ENCODE measurements at regions not wholly inside any gene's neighbourhood (a gene's known extent, or its start where the extent isn't known, plus 50 kb on each side); places are given as distances from the start of the nearest gene placed in this dataset.
A peak's percentile ranks its signal among the peaks of the same experiment; 100 is the strongest.
"Not testable (repeated sequence)": the region's sequence is repeated elsewhere in the genome, so short reads cannot be mapped to it uniquely, and the experiment has no call there.

DNA sequence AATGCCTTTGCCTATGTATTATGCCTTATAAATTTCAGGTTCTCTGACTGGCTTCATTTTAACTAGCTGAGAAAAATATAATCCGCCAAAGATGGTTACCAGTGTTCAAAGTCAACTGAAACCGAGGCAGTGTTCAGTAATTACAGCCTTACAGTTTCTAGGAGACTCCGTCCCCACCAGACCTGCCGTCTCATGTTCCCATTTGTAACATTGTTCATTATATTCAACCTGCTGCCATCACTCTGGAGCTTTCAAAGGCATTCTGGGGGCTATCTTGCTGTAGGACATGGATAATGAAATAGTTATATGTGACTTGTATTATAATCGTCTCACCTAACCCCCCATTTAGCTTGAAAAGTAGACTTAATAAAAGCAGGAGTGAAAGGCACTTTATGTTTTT is 302.5 kb downstream of the RWDD3 start:
- DNase-seq = peak; percentile 52

DNA sequence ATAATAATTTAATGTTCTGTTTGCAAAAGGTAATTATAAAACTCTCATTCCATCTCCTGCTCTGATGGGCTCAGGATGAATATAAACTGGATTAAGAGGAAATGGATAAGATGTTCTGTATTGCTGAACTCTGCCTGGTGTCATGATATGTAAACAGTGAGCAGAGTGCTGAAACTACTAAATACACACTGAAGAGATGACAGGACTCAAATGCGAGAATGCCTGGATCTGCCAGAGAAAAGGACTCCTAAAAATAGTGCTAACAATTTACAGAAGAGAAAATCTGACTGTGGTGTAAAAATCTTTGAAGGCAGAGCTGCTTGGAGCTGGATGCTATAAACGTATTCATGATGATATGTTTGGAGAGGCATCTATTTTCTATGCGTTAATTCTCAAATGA is 303.2 kb downstream of the RWDD3 start:
- no peak for DNase-seq

DNA sequence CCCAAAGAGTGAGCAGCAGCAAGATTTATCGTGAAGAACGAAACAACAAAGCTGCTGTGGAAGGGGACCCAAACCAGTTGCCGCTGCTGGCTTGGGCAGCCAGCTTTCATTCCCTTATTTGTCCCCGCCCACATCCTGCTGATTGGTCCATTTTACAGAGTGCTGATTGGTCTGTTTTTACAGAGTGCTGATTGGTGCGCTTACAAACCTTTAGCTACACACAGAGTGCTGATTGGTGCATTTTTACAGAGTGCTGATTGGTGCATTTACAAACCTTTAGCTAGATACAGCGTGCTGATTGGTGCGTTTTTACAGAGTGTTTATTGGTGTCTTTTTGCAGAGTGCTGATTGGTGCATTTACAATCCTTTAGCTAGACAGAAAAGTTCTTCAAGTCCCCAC is 304.2 kb downstream of the RWDD3 start:
- not testable (repeated sequence) for DNase-seq

DNA sequence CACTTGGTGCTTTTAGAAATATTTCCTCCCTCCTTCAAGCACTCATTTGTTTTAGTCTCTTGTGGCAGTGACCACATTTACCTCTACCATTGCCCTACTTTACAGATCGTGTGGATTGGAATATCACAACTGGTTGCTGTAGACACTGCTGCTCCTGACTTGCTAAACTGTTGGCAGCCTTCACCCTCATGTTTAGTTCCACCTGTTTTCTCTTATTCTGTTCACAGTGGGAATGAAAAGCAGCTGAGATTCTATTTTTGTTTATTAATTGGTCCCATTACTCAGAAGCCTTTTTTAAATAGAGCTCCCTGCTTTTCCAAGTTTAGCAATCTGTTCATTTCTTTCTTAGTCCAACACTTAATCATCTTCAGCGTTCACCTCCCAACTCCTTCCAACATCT is 308.9 kb downstream of the RWDD3 start:
- DNase-seq = no peak

DNA sequence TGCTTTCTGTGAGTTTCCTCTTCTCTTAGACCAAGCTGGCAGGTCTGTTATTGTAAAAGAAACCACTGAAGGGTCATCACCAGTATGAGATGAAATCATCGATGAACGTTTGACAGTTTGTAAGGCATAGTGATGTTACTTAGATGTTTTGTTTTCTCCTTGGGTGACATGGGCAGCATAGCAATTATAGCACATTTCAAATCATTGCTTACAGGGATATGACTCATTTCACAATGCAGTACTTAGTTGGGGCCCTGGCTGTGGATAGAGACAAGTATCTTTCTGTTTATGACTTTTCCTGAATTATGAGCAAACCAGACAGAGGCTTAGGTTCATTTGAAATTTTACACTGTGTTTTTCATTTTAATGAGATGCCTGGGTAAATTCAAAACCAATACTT is 313.0 kb downstream of the RWDD3 start:
- DNase-seq = peak; percentile 82

DNA sequence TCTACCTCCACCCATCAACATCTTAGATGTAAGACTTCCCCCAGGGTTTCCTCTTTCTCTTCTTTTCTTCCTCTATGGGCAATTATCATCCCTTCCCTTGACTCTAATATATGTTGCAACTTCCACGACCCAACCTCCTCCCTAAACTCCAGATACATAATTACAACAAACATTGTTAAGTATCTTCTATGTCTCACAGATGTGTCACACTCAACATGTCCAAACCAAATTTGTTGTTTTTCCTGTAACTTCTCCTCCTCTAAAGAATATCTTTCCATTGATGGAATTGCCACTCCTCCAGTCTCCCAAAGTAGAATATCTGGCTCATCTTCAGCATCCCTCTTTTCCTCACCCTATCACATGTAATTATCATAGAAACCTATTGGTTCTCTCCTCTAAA is 314.2 kb downstream of the RWDD3 start:
- no peak for DNase-seq

DNA sequence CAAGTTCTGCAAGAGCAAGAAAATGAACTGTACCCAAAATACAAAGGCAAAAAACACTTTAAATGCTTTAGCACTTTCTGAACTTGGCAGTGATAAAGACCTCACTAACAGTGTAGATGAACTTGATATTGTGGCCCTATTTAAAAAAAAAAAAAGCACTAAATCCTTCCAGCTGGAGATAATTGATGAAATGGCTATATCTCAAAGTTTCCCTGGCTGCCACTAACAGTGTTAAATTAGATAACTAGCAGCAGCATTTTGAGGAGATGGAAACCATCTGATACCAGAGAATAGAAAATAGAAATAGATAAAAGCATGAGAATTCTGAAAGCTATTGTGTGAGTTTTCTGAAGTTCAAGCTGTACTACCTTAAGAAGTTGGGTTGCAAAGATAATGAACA is 317.2 kb downstream of the RWDD3 start:
- no peak for DNase-seq

DNA sequence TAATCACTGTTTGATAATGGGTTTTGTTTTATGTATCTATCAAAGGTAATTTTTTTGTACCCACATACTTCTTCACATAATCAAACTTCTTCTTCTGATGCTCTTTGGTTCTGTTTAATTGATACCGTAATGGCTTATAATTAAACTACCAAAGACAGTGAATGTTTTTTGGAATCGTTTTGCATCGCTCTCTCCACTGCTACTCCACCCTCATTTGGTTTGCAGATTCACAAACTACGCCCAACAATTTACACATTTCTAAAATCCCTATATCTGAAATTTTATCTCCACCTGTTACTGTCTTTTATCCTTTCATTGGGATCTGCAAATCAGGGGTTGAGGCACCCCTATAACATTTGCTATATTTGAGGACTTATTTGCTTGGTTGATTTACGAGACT is 319.6 kb downstream of the RWDD3 start:
- no peak for DNase-seq

DNA sequence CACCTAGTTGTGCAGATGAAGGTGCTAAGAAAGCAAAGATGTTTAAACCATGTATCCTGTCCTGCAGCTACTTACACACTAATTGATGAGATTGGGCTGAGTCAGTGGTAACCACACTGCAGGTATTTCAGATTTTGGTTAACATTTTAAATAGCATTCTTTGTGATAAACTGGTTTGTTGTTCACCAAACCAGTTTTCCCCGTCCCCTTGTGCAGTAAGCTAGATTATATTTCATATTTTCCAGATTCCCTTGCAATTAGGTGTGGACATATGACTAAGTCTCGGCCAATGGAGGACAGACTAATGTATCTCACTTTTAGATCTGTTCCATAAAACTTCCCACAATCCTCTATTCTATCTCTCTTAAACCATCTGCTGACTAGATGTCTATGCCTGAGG is 320.4 kb downstream of the RWDD3 start:
- DNase-seq = no peak

DNA sequence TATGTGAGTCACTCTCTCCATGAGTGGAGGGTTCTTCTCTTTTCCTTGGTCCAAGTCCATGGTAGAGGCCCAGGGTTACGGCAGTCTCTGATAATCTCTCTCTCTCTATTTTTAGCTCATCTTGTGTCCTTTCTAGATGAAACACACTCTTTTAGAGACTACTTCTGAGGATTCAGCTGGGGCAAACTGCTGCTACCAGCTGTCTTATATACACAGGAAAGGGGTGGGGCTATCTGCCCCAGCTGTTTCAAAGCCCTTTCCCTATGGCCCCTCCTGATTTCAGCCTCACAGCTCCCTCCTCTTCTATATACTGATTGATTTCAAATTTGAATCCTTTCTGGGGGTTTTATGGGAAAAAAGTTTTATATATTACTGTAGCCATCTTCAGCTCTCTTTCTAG is 324.8 kb downstream of the RWDD3 start:
- DNase-seq = no peak

DNA sequence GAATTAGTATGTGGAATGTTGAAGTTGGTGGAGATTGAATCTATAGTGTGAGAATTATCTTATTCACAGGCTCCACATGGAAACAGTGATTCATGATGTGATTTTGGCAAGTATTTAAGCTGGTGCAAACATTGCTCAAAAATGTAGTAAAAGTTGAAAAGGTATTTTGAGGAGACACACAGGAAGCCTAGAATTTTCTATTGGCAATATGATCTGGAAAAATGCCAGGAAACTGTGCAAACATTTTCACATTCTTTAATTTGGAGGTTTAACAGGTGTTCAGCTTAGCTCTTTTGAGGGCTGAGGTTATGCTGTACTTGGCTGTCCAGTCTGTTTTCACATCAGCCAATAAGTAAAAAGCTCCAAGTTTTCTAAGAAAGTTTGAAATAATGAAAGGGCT is 327.3 kb downstream of the RWDD3 start:
- peak; percentile 69 for DNase-seq

DNA sequence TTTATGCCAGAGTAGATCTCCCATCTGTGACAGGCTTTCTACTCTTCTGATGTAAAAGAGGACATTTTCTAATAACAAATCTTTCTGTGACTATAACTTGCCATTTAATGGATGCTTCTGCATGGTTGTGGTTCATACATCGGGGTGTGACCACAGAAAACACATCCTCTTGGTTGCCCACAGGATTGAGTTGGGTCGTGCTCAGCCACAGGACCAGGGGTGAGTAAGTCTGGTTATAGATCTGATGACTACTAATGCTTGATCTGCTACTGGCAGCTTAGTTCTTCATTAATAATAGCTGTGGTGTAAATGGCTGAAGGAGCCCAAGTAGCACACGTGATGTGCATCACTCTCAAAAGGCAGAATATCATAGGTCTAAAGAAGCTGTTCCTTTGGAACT is 328.2 kb downstream of the RWDD3 start:
- DNase-seq = no peak

DNA sequence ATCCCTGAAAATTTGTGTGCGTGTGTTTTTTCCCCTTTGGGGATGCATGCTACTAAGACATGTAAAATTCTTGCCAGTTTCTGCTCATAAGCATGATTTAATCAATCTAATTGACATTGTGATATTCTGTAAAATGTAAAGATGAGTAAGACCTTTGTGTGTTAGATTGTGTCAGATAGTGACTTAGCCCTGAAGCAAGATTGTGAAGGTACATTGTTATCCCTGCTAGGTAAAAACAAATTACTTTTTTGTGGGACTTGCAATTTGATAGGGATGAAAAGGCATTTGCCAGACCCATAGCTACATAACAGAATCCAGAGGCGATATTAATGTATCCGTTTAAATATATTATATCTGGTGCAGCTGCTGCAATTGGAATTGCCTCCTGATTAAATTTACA is 338.0 kb downstream of the RWDD3 start:
- no peak for DNase-seq

DNA sequence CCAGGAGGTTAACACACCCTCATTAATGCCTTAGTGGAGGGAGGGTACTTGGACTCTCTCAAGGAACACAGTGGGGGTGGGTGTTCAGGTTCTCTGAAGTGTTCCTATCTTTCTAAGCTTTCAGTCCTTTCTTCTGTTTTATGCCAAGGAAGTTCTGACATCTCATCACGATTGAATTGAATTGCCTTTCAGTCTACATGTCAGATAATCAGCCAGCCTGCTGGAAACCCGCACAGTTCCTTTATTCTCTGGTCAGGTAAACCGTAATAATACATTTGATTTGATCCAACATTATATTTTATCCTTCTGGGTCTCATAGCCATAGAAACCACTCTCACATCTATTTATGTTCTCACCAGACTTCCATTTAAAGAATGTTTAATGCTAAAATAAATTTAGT is 339.0 kb downstream of the RWDD3 start:
- DNase-seq = no peak

DNA sequence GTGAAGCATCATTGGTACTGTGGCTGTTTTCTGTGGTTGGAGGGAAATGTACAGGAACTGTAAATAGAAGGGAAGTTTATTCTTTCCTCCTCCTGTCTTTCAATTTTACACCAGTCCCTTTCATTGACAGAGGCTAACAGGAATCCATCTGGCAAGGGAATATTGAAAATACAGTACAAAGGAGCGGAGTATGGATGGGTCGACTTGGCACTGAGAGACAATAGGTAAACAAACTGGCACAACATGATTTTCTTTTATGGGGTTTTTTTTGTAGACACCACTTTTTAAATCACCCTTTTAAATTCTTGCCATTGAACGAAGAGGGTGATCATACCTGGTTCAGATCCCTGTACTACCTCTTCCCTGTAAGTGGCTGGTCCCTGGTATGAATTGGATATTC is 341.3 kb downstream of the RWDD3 start:
- DNase-seq = no peak

DNA sequence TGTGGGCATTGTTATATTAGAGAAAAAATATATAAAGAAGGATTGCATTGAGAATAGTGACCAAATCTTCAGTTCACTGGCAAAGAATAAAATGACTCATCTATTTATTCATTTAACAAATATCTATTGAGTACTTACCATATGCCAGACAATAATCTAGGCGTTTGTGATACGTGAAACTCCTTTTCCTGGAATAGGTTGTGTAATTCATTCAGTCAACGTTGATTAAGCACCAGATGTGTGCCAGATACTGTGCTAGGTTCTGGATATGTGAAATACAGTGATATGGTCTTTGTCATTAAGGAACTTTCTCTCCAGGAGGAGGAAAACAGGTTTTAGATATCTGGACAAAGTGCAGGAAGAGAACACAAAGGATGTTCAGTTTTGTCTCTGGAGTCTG is 344.5 kb downstream of the RWDD3 start:
- DNase-seq = peak; percentile 27

DNA sequence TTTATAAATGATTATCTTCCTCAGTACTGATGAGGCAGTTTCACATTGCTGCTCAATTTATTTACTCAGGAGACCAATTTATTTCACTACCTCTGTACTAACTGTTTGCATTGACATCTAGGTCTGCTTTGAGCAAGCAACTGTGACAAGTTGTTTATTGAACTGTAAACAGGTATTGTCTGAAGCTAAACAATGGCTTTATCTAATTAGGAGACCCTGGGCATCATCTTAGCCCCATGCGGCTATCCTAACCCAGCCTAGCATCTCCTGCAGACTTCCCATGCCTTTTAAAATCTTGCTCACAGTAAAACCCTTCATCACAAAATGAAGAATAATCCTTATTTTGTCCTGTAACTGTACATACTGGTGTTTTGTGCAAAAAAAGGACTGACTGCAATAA is 348.2 kb downstream of the RWDD3 start:
- DNase-seq = peak; percentile 43

DNA sequence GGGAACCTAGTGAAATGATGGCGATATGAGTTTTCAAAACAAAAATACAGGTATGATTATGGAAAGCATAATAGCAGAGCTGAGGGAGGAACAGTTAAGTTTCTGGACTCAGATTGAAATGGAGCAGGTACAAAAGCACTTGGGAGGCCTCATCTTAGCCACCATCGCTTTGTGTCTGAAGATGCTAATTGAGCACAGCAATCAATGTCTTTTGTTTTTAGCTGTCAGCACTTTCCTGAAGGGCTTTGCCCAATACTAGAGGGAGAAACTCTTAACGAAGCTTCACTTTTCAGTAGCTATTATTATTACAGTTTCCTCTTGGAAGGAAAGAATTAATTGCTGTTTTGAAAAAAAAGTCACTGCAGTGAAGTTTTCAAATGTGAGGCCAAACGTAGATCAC is 348.7 kb downstream of the RWDD3 start:
- DNase-seq = no peak

DNA sequence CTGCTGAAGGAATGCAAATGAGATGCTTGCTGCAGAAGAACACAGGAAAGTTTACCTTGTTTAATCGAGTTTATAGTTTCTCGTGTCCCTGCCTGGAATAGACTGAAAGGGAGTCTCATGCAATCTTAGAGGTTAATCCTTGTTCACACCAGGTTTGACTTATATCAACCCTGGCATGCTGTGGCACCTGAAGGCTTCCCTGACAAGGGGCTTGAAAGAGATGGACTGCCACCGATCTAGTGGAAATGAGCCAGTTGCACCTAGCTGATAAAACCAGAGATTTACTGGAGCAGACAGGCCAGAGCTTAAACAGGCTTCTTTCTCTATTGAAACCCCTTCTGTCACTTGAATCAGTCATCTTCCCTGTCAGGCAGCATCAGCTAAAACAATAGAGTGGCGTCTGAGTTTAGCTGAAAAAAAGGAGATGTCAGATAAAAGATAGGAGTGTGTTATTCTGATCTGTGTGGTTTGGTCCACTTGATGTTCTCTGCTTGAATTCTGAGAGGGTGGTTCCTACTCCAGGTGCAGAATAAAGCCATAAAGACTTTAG is 349.7 kb downstream of the RWDD3 start:
- DNase-seq = no peak

DNA sequence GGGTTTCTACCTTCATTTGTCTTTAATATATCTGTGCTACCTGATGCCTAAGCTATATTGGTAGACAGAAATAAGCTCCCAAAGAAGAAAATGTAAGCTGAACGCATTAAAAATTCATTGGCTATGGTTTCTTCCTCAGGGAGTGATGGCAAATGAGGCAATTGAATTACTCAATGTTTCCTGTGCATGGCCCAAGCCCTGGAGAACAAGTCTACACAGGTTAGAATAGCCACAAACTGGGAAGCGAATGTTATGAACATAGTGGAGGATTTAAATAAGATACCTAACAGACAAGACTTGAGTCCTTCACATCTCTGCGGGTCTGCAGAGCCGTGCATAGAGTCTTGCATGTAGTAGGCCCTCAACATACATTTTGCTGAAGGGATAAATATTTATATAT is 350.3 kb downstream of the RWDD3 start:
- DNase-seq = no peak

DNA sequence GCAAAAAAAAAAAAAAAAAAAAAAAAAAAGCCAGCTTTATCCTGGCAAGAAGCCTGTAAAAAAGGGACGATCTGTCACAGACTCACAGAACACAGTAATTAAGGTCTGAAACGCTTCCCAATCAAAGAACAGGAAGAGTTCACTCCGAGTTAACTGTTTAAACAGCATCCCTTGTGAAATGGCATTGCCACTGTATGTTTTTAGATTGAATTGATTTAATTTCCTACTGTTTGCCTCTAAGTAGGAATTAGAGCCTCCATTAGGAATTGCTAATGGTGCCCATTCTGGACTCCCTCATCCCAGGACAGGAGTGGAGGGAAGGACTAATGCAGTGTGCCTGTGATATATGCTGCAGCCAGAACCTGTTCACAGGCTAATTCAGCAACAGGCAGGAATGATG is 370.8 kb downstream of the RWDD3 start:
- peak; percentile 88 for DNase-seq

DNA sequence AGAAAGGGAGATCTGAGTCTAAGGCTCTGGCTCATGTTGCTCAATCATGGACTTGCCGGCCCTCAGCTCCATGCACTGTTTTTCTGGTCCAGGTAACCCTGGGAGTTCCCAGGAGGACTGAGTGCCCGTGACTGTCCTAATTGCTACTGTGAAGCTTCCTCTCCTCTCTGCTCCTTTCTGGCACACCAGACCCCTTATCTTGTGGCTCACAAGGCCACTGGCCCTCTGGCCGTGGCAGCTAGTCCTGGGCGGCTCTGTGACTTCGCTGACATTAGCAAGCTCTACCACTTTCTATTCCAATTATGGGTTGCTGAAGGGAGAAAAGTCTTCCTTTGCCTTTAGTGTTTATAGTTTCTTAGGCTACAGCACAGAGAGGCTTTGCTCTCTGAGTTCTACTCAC is 380.2 kb downstream of the RWDD3 start:
- DNase-seq = no peak

DNA sequence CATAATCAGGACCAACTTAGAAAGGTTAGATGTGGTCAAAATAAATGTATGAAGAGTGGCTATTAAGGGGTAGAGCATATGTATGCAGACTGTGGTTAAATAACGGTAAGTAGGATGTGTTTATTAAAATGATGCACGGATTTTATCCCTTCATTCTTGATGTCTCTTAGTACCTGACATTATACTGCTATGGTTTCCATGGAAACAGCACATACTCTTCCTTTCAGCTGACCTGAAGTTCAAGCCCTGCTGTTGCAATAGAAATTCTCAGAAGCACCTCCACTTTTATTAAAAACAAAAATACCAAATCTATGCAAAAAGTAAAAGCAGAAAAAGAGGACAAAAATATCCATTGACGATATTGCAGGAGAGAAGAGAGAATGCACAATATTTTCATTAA is 381.4 kb downstream of the RWDD3 start:
- no peak for DNase-seq

DNA sequence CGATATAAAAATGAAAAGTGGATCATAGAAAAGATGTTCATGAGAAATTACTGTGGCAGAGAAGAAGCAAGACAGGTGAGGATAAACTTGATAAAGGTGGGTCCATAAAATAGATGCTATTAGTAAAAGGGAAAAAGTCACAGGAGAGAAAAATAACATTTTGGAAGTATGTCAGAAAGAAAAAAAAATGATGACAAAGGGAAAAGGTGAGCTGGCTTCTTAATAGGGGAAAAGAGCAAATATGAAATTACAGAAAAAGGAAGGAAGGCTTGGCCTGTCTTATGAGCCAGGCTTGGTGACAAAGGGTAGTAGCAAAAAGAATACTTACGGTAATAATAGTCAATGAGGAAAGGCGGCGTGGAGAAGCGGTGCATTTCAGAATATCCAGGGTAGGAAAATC is 386.1 kb downstream of the RWDD3 start:
- DNase-seq = no peak

DNA sequence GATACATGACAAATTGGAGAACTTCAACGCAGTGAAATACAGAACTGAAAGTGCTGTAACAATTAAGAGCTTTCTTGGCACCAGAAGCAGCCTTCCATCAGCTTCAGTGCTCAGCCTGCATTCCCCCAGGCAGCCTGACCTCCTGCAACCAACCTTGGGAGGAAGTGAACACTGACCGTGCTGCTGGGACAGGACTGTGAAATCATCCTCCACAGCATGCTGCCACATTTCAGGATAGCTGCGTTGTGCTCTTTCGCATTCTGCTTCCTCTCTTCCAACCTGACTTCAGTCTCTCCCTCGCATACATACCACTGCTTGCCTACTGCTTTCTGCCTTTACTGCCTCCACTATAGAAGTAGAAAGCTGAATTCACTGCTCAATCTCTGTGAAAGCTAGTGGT is 388.6 kb downstream of the RWDD3 start:
- no peak for DNase-seq

DNA sequence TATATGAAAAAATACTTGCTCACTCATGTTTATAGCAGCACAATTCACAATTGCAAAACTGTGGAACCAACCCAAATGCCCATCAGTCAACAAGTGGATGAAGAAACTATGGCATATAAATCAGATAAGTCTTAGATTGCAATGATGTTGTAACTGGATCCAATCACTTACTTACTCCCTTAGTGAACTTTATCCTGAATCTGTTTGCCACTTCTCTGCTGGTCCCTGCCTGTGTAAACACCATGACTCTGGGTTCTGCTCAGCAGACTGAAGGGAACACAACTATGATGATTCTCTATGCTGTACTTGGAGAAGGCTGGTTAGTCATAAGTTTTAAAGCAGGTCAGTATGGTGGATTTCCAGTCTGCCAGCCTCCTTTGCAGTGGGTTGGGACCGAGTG is 391.2 kb downstream of the RWDD3 start:
- DNase-seq = no peak
